HEK293T (cell line): ENCODE measurements at regions not wholly inside any gene's neighbourhood (a gene's known extent, or its start where the extent isn't known, plus 50 kb on each side); places are given as distances from the start of the nearest gene placed in this dataset.

Experiments
- CTCF ChIA-PET: fragments of 350-600 bp; formaldehyde crosslinking; extraction: SDS; loops from one replicate; lab custom pipeline; 2021; ENCODE audit warnings: antibody characterized with exemption, inconsistent platforms; lab: Yijun Ruan, JAX
- POLR2A ChIA-PET: fragments of 350-600 bp; formaldehyde crosslinking; extraction: SDS; loops from one replicate; lab custom pipeline; 2020; ENCODE audit warnings: antibody characterized with exemption, inconsistent platforms; lab: Yijun Ruan, JAX
- DNase-seq: peaks from one replicate; pipeline ENCODE4 v3.0.0; 2012; ENCODE audit warnings: mixed read lengths; ENCODE audit errors: extremely low spot score
- ARNT ChIP-seq: fragments of 450-650 bp; IDR thresholded peaks from 2 replicates; pipeline ENCODE4 v1.6.1; 2017; ENCODE audit warnings: mild to moderate bottlenecking
- BHLHE40 ChIP-seq: fragments of 450-650 bp; IDR thresholded peaks from 2 replicates; pipeline ENCODE4 v1.6.1; 2016; ENCODE audit warnings: mild to moderate bottlenecking, moderate library complexity, borderline replicate concordance
- CTBP1 ChIP-seq: fragments of 450-650 bp; IDR thresholded peaks from 2 replicates; pipeline ENCODE4 v1.6.1; 2016; ENCODE audit warnings: borderline replicate concordance
- ELF4 ChIP-seq: fragments of 450-650 bp; IDR thresholded peaks from 2 replicates; pipeline ENCODE4 v1.6.1; 2017; ENCODE audit warnings: antibody characterized with exemption
- FOXA1 ChIP-seq: fragments of 450-650 bp; IDR thresholded peaks from 2 replicates; pipeline ENCODE4 v1.6.1; 2016; ENCODE audit warnings: mild to moderate bottlenecking
- FOXK2 ChIP-seq: fragments of 450-650 bp; IDR thresholded peaks from 2 replicates; pipeline ENCODE4 v1.6.1; 2016; ENCODE audit warnings: mild to moderate bottlenecking
- FOXM1 ChIP-seq: fragments of 450-650 bp; IDR thresholded peaks from 2 replicates; pipeline ENCODE4 v1.6.1; 2017; ENCODE audit warnings: mild to moderate bottlenecking, borderline replicate concordance
- HDGF ChIP-seq: fragments of 450-650 bp; IDR thresholded peaks from 2 replicates; pipeline ENCODE4 v1.6.1; 2017; ENCODE audit warnings: antibody characterized with exemption, borderline replicate concordance
- L3MBTL2 ChIP-seq: fragments of 450-650 bp; conservative IDR thresholded peaks from 2 replicates; pipeline ENCODE4 v1.6.1; 2016; ENCODE audit warnings: mild to moderate bottlenecking
- LEF1 ChIP-seq: fragments of 450-650 bp; IDR thresholded peaks from 2 replicates; pipeline ENCODE4 v1.6.1; 2017; ENCODE audit warnings: mild to moderate bottlenecking, borderline replicate concordance
- NFRKB ChIP-seq: fragments of 450-650 bp; IDR thresholded peaks from 2 replicates; pipeline ENCODE4 v1.6.1; 2016; ENCODE audit warnings: mild to moderate bottlenecking, moderate library complexity
- SP1 ChIP-seq: fragments of 450-650 bp; IDR thresholded peaks from 2 replicates; pipeline ENCODE4 v1.6.1; 2017
- SUZ12 ChIP-seq: fragments of 450-650 bp; IDR thresholded peaks from 2 replicates; pipeline ENCODE4 v1.6.1; 2016; ENCODE audit warnings: mild to moderate bottlenecking
- TARDBP ChIP-seq: fragments of 450-650 bp; IDR thresholded peaks from 2 replicates; pipeline ENCODE4 v1.6.1; 2016
- ZNF384 ChIP-seq: fragments of 450-650 bp; IDR thresholded peaks from 2 replicates; pipeline ENCODE4 v1.6.1; 2016
- TF ChIP-seq, protein P1 (sequence below): fragments of 450-650 bp; IDR thresholded peaks from 2 replicates; pipeline ENCODE4 v1.6.1; 2016

DNA sequence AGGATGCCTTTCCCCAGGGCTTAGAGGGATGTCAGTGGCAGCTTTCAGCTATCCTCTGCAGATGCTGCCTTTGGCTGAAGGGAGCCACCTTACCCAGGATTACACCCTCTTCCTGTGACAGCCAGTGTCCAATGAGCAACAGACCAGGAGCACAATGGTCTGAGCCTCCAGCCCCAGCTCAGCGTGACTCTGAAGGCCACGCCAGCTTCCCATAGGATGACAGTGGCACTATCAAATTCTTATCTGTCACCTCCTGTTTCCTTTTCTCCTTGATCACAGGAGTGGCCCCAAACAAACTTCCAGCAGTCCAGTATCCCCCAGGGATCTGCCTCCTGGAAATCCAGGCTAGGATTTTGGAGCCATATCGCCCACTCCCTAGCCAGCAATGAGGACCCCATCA, 226.9 kb downstream of the SETD4 start:
- TF ChIP-seq L3MBTL2 (no peak), FOXK2 (no peak), BHLHE40 (no peak), ELF4 (no peak)
- no peak for DNase-seq
- POLR2A ChIA-PET: no interaction called here
- CTCF ChIA-PET: no interaction called here

DNA sequence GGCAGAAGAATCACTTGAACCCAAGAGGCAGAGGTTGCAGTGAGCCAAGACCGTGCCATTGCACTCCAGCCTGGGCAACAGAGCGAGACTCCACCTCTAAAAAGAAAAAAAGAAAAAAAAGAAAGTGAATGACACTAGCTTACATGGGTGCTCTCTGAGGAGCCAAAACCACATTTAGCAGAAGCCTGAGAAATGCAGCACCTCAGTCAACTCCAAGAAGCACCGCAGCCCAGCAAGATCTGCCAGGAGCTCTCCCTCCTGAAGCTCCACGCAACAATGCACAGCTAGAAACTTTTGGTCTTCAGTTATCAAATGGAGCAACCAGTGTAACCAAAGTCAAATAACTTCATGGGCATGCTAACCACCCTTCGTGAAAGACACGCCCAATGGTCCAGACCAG, 229.1 kb downstream of the SETD4 start:
- TF ChIP-seq ARNT: no peak
- TF ChIP-seq L3MBTL2: no peak
- TF ChIP-seq ELF4: no peak
- TF ChIP-seq FOXM1: no peak
- no peak for TF ChIP-seq HDGF
- no peak for TF ChIP-seq CTBP1
- TF ChIP-seq SUZ12: no peak
- TF ChIP-seq BHLHE40: no peak
- TF ChIP-seq FOXA1: no peak
- no peak for TF ChIP-seq TARDBP
- TF ChIP-seq SP1: no peak
- TF ChIP-seq ZNF384: no peak
- no peak for TF ChIP-seq LEF1
- no peak for DNase-seq
- POLR2A ChIA-PET: no interaction called here
- CTCF ChIA-PET: no interaction called here

DNA sequence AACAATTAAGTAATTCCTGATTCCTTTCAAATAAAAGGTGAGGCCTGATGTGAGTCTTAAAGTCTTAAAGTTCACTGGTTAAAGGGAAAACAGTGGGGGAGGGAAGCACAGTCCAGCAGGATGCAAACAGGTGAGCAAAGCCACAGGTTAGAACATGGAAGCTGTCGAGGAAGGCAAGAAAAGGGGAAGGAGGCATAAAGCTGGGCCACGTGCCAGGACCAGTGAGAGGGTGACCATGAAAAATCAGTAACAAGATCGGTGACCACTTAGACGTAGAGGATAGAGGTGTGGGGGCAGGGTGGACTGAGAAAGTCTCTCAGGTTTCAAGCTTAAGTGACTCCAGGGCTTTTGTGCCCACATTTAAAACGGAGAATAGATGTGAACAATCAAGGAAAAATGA, 231.3 kb downstream of the SETD4 start:
- ChIA-PET POLR2A (no interaction called here), CTCF (interaction anchor here (0.6 to 1.1 kb wide), 2 partner anchors 11 to 138 kb away, joined by 4 read pairs; no protein-coding TSS in a partner anchor)
- DNase-seq: no peak
- TF ChIP-seq NFRKB: no peak
- no peak for TF ChIP-seq LEF1
- TF ChIP-seq ARNT: no peak
- TF ChIP-seq ZNF384: no peak
- no peak for TF ChIP-seq ELF4
- no peak for TF ChIP-seq TARDBP
- TF ChIP-seq, protein P1, sequence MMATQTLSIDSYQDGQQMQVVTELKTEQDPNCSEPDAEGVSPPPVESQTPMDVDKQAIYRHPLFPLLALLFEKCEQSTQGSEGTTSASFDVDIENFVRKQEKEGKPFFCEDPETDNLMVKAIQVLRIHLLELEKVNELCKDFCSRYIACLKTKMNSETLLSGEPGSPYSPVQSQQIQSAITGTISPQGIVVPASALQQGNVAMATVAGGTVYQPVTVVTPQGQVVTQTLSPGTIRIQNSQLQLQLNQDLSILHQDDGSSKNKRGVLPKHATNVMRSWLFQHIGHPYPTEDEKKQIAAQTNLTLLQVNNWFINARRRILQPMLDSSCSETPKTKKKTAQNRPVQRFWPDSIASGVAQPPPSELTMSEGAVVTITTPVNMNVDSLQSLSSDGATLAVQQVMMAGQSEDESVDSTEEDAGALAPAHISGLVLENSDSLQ: no peak
- no peak for TF ChIP-seq SUZ12
- no peak for TF ChIP-seq CTBP1
- TF ChIP-seq SP1: no peak
- no peak for TF ChIP-seq BHLHE40
- TF ChIP-seq FOXA1: no peak
- no peak for TF ChIP-seq FOXM1
- TF ChIP-seq L3MBTL2: no peak

DNA sequence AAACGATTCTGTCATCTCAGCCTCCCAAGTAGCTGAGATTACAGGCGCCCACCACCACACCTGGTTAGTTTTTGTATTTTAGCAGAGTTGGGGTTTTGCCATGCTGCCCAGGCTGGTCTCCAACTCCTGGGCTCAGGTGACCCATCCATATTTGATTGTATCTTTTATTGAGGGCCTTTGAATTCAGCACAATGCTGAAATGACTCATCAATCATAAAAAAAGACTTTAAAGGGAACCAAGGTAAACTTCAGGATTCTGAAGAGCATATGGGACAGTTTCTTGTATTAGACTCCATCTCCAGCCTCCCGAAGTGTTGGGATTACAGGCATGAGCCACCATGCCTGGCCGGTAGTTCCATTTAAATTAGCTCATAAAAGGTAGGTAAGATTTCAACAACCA, 232.2 kb downstream of the SETD4 start:
- TF ChIP-seq L3MBTL2 (no peak), ARNT (no peak), SUZ12 (no peak), FOXK2 (no peak), ZNF384 (no peak), TARDBP (no peak), SP1 (no peak), BHLHE40 (no peak), ELF4 (no peak), FOXA1 (no peak)
- TF ChIP-seq, protein P1: no peak
- DNase-seq: no peak
- POLR2A ChIA-PET: no interaction called here
- CTCF ChIA-PET: no interaction called here

DNA sequence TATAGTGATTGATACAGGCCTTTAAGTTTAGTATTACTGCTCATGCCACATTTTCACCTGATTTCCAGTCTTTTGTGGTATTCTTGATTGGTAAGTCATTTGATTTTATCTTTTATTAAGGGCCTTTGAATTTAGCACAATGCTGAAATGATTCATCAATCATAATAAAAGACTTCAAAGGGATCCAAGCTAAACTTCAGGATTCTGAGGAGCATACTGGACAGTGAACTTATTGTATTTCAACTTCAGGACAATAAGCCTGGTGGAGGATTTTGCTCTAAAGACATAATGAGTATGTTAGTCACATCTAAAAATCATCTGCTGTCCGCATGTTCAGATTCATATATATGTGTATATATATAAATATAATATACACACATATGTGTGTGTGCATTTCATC, 233.3 kb downstream of the SETD4 start:
- ChIA-PET CTCF (no interaction called here), POLR2A (no interaction called here)
- TF ChIP-seq FOXA1: no peak
- no peak for TF ChIP-seq ZNF384
- no peak for TF ChIP-seq ELF4
- TF ChIP-seq NFRKB: no peak
- TF ChIP-seq SUZ12: no peak
- no peak for TF ChIP-seq HDGF
- no peak for DNase-seq

DNA sequence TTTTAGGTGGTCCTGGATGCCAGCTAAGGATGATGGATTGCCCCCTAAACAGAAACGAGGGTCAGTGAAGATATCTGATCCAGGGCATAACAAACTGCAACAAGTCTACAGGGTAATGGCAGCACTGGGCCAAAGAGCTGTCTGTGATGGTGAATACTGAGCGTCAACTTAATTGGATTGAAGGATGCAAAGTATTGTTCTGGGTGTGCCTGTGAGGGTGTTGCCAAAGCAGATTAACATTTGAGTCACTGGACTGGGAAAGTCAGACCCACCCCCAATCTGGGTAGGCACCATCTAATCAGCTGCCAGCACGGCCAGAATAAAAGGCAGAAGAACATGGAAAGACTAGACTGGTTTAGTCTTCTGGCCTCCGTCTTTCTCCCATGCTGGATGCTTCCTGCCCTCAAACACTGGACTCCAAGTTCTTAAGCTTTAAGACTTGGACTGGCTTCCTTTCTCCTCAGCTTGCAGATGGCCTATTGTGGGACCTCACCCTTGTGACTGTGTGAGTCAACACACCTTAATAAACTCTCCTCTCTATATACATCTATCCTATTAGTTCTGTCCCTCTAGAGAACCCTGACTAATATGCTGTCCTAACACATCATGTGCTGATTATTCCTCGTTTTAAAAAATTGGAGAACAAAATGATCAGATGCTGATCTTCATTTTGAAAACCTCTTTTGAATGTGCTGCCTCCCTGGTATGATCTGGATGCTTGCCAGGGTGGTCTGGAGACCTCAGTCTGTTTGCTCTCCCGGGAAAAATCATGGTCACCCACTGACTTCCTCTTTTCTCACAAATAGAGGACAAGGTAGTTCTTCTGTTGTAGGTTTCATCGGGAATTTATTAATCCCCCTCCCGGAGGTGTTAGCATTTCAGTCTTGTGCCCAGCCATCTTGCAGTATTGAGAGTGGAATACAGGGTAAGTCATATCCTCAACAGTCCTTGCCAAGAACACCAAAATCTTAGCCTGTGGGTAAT, 234.7 kb downstream of the SETD4 start:
- CTCF ChIA-PET: no interaction called here
- POLR2A ChIA-PET: no interaction called here
- no peak for TF ChIP-seq LEF1
- no peak for DNase-seq

DNA sequence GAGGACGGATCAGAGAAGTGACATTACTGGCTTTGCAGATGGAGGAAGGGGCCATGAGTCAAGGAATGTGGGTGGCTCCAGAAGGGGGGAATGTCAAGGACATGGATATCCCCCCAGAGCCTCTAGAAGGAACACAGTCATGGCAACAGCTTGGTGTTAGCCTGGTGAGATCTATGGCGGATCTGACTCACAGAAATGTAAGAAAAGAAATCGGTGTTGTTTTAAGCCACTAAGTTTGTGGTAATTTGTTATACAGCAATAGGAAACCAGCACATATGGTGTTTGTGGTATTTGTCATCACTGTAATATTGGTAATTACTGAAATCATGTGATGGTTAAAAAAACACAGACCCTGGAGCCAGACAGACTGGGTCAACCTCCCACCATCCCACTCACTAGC, 236.2 kb downstream of the SETD4 start:
- POLR2A ChIA-PET: no interaction called here
- no peak for DNase-seq
- no peak for TF ChIP-seq SUZ12
- TF ChIP-seq, protein P1: no peak
- TF ChIP-seq FOXM1: no peak
- no peak for TF ChIP-seq FOXA1
- CTCF ChIA-PET: no interaction called here
